SK-N-SH treated with all-trans-retinoic acid at 6 μM for 48 hours (cell line): ENCODE measurements at regions not wholly inside any gene's neighbourhood (a gene's known extent, or its start where the extent isn't known, plus 50 kb on each side); places are given as distances from the start of the nearest gene placed in this dataset.

Experiments used
- ATAC-seq: fragments of 200-7000 bp; cut with Tn5 transposase; 3 replicates; pipeline ENCODE4 v1.9.1; 2020; ENCODE audit warnings: mild to moderate bottlenecking, moderate library complexity
- ARNTL ChIP-seq: fragments of 450-650 bp; formaldehyde crosslinking; IDR thresholded peaks from 2 replicates; pipeline ENCODE4 v1.5.0; 2020; ENCODE audit warnings: low read depth, mild to moderate bottlenecking, moderate library complexity, borderline replicate concordance
- BACH2 ChIP-seq: fragments of 250-450 bp; sonication (Bioruptor Pico); IDR thresholded peaks from 2 replicates; pipeline ENCODE4 v1.9.0; 2021; ENCODE audit warnings: mild to moderate bottlenecking, borderline replicate concordance
- CREB5 ChIP-seq: fragments of 250-450 bp; sonication (Bioruptor Pico); IDR thresholded peaks from 2 replicates; pipeline ENCODE4 v1.5.1; 2020; ENCODE audit warnings: low read depth, mild to moderate bottlenecking, moderate library complexity
- CSDC2 ChIP-seq: fragments of 250-450 bp; sonication (Bioruptor Pico); IDR thresholded peaks from 2 replicates; pipeline ENCODE4 v1.5.0; 2020; ENCODE audit warnings: mild to moderate bottlenecking, moderate library complexity
- CSRNP3 ChIP-seq: fragments of 250-450 bp; sonication (Bioruptor Pico); IDR thresholded peaks from 2 replicates; pipeline ENCODE4 v1.5.1; 2021; ENCODE audit warnings: mild to moderate bottlenecking, moderate library complexity
- ESRRG ChIP-seq: fragments of 250-450 bp; sonication (Bioruptor Pico); IDR thresholded peaks from 2 replicates; pipeline ENCODE4 v1.6.1; 2021; ENCODE audit warnings: mild to moderate bottlenecking
- GLIS3 ChIP-seq: fragments of 250-450 bp; sonication (Bioruptor Pico); IDR thresholded peaks from 2 replicates; pipeline ENCODE4 v1.5.0; 2020; ENCODE audit warnings: mild to moderate bottlenecking, moderate library complexity
- ISL1 ChIP-seq: fragments of 250-450 bp; sonication (Bioruptor Pico); IDR thresholded peaks from 2 replicates; pipeline ENCODE4 v2.1.2; 2022; ENCODE audit warnings: mild to moderate bottlenecking, moderate library complexity
- OSR1 ChIP-seq: fragments of 250-450 bp; sonication (Bioruptor Pico); IDR thresholded peaks from 2 replicates; pipeline ENCODE4 v1.8.0; 2022; ENCODE audit warnings: moderate library complexity, mild to moderate bottlenecking, inconsistent platforms
- PATZ1 ChIP-seq: fragments of 250-450 bp; sonication (Bioruptor Pico); IDR thresholded peaks from 2 replicates; pipeline ENCODE4 v1.8.0; 2020; ENCODE audit warnings: mild to moderate bottlenecking, moderate library complexity, borderline replicate concordance
- POU6F1 ChIP-seq: fragments of 250-450 bp; sonication (Bioruptor Pico); IDR thresholded peaks from 2 replicates; pipeline ENCODE4 v1.8.0; 2021; ENCODE audit warnings: low read depth, mild to moderate bottlenecking, moderate library complexity, borderline replicate concordance
- RARB ChIP-seq: fragments of 250-450 bp; sonication (Bioruptor Pico); IDR thresholded peaks from 2 replicates; pipeline ENCODE4 v1.8.0; 2021; ENCODE audit warnings: mild to moderate bottlenecking, moderate library complexity
- SNAI2 ChIP-seq: fragments of 250-450 bp; sonication (Bioruptor Pico); IDR thresholded peaks from 2 replicates; pipeline ENCODE4 v1.5.0; 2020; ENCODE audit warnings: mild to moderate bottlenecking, moderate library complexity
- TCF4 ChIP-seq: fragments of 250-450 bp; sonication (Bioruptor Pico); IDR thresholded peaks from 2 replicates; pipeline ENCODE4 v1.8.0; 2021; ENCODE audit warnings: mild to moderate bottlenecking, moderate library complexity, borderline replicate concordance
- TOX ChIP-seq: fragments of 250-450 bp; sonication (Bioruptor Pico); IDR thresholded peaks from 2 replicates; pipeline ENCODE4 v1.8.0; 2021; ENCODE audit warnings: mild to moderate bottlenecking, moderate library complexity, borderline replicate concordance
- TSHZ2 ChIP-seq: fragments of 250-450 bp; sonication (Bioruptor Pico); IDR thresholded peaks from 2 replicates; pipeline ENCODE4 v1.5.0; 2020; ENCODE audit warnings: mild to moderate bottlenecking, moderate library complexity
- ZC3H10 ChIP-seq: fragments of 250-450 bp; sonication (Bioruptor Pico); IDR thresholded peaks from 2 replicates; pipeline ENCODE4 v1.5.1; 2021; ENCODE audit warnings: mild to moderate bottlenecking, moderate library complexity
- ZFP30 ChIP-seq: fragments of 450-650 bp; formaldehyde crosslinking; IDR thresholded peaks from 2 replicates; pipeline ENCODE4 v1.5.0; 2022; ENCODE audit warnings: mild to moderate bottlenecking, moderate library complexity
- ZNF565 ChIP-seq: fragments of 450-650 bp; formaldehyde crosslinking; conservative IDR thresholded peaks from 2 replicates; pipeline ENCODE4 v1.5.0; 2020; ENCODE audit warnings: low read depth, mild to moderate bottlenecking, moderate library complexity
- ZNF70 ChIP-seq: fragments of 450-650 bp; formaldehyde crosslinking; IDR thresholded peaks from 2 replicates; pipeline ENCODE4 v1.5.0; 2020; ENCODE audit warnings: mild to moderate bottlenecking, moderate library complexity
- ZNF8 ChIP-seq: fragments of 450-650 bp; formaldehyde crosslinking; IDR thresholded peaks from 2 replicates; pipeline ENCODE4 v1.5.0; 2020; ENCODE audit warnings: mild to moderate bottlenecking, moderate library complexity

- ATAC-seq, result no peak
- TF ChIP-seq PATZ1 (no peak), ZNF70 (no peak), ARNTL (CRISPR knock-in tag) (no peak), TCF4 (CRISPR knock-in tag) (no peak), ESRRG (CRISPR knock-in tag) (no peak), ZNF565 (CRISPR knock-in tag) (no peak), TSHZ2 (CRISPR knock-in tag) (no peak)
These were observed 131.3 kb downstream of the MACIR start for GRCh38 chr5:103389846-103390245.

- no peak for TF ChIP-seq CSRNP3
- TF ChIP-seq ARNTL (CRISPR knock-in tag), result no peak
- no peak for TF ChIP-seq ISL1 (CRISPR knock-in tag)
- no peak for TF ChIP-seq ZC3H10 (CRISPR knock-in tag)
- no peak for TF ChIP-seq CREB5
- no peak for TF ChIP-seq OSR1 (CRISPR knock-in tag)
- TF ChIP-seq GLIS3 (CRISPR knock-in tag), result no peak
- no peak for TF ChIP-seq TSHZ2 (CRISPR knock-in tag)
- TF ChIP-seq ZNF8 (CRISPR knock-in tag), result no peak
- TF ChIP-seq TOX (CRISPR knock-in tag), result no peak
- TF ChIP-seq ZNF70, result no peak
- TF ChIP-seq ESRRG (CRISPR knock-in tag), result no peak
- no peak for TF ChIP-seq SNAI2
- no peak for TF ChIP-seq RARB (CRISPR knock-in tag)
- TF ChIP-seq BACH2 (CRISPR knock-in tag), result no peak
- no peak for TF ChIP-seq PATZ1
- no peak for TF ChIP-seq POU6F1 (CRISPR knock-in tag)
- TF ChIP-seq TCF4 (CRISPR knock-in tag), result no peak
- TF ChIP-seq ZFP30, result no peak
- TF ChIP-seq CSDC2, result no peak
- no peak for ATAC-seq
These were observed 130.8 kb downstream of the MACIR start for GRCh38 chr5:103389357-103389756.
